Epithelial cell of proximal tubule (primary cell): ENCODE measurements at regions not wholly inside any gene's neighbourhood (a gene's known extent, or its start where the extent isn't known, plus 50 kb on each side); places are given as distances from the start of the nearest gene placed in this dataset.

Source experiments
- DNase-seq: peaks from one replicate; pipeline ENCODE4 v3.0.0-alpha.2; 2011; ENCODE audit warnings: low read depth
- H3K4me3 ChIP-seq: 2 replicates; pipeline ENCODE4 v1.5.1; 2011; ENCODE audit warnings: low read depth, mild to moderate bottlenecking, low read length
- TF ChIP-seq, protein P1 (sequence below): conservative IDR thresholded peaks from 2 replicates; pipeline ENCODE4 v1.5.1; 2012; ENCODE audit warnings: low read depth, mild to moderate bottlenecking, low read length

DNA sequence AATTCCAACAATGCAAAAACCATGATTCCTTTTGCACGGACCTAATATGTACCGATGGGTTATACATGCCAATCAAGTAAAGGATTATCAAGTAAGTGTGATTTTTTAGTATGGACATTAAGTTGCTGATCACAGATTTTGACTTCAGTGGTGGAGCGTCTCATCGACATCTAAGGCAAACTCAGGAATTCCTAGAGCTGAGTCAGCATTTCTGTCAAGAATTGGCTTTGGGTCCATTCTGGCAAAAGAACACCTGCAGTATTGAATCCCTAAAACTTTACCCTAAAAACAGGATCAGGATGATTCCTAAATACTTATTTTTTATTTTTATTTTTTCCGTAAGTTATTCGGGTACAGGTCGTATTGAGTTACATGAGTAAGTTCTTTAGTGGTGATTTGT is 83.6 kb downstream of the HPGD start:
- DNase-seq: no peak
- H3K4me3 ChIP-seq: no peak overlapping the region
- TF ChIP-seq, protein P1, sequence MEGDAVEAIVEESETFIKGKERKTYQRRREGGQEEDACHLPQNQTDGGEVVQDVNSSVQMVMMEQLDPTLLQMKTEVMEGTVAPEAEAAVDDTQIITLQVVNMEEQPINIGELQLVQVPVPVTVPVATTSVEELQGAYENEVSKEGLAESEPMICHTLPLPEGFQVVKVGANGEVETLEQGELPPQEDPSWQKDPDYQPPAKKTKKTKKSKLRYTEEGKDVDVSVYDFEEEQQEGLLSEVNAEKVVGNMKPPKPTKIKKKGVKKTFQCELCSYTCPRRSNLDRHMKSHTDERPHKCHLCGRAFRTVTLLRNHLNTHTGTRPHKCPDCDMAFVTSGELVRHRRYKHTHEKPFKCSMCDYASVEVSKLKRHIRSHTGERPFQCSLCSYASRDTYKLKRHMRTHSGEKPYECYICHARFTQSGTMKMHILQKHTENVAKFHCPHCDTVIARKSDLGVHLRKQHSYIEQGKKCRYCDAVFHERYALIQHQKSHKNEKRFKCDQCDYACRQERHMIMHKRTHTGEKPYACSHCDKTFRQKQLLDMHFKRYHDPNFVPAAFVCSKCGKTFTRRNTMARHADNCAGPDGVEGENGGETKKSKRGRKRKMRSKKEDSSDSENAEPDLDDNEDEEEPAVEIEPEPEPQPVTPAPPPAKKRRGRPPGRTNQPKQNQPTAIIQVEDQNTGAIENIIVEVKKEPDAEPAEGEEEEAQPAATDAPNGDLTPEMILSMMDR: no peak

- TF ChIP-seq, protein P1: no peak
- no peak for DNase-seq
Observed at GRCh38 chr4:174437749-174438148, 84.5 kb downstream of the HPGD start.

DNA sequence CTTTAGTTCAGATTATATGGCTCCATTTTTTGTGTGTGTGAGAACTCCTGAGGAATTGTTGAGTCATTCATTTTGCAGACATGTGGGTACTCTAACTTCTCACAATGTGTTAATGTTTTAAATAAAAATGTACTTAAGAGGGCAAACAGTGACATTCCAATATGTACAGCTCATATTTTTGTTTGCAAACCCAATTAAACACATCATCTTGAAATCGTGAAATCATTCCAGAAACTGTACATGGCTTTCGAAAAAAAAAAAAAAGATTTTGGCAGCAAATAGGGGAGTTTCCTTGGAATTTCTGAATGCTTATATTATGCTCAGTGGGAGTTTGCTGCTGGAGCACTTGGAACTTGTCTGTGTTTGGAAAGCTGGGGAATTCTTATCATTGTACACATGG is 85.0 kb downstream of the HPGD start:
- DNase-seq: peak; percentile 94
- no peak overlapping the region for H3K4me3 ChIP-seq
- TF ChIP-seq, protein P1: no peak

More at GRCh38 chr4:174437749-174438148, 84.5 kb downstream of the HPGD start:
- H3K4me3 ChIP-seq: no peak overlapping the region

DNA sequence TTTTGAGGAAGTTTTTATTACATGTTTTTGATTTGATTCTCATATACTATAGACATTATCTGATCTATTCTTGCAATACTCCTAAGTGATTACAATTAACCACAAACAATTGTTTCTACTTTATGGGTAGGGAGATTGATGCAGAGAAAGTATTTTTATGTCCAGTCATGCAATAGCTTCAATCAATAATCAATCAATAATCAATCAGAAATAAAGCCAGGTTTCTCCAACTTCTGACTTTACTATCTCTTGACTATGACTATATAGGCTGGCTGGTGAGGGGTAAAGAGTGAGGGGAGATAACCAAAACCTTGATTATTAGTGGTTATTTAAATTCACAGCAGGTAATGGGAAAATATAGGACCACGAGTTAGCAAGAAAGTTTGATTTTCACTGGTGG is 85.9 kb downstream of the HPGD start:
- no peak overlapping the region for H3K4me3 ChIP-seq
- TF ChIP-seq, protein P1: no peak
- DNase-seq: no peak

DNA sequence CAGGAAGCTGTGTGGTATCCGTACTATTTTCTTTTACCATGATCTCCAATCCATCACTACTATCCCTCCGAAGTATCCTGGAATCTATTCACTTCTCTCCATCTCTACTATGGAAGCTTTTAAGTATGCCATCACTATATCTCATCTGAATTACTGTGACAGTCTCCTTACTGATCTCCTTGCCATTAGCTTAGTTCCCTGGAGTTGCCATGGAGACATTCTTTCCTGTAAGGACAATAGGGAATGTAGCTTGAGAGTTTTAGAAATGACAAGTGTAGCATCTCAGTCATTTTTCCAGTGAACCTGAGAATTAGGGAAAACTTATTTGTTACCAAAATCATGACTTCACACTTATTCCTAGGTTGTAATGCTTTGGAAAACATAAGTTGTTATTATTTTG is 86.3 kb downstream of the HPGD start:
- TF ChIP-seq, protein P1: no peak
- no peak overlapping the region for H3K4me3 ChIP-seq

GRCh38 chr4:174434455-174434854 is 87.8 kb downstream of the HPGD start:
- TF ChIP-seq, protein P1: no peak
- no peak for DNase-seq
- H3K4me3 ChIP-seq: no peak overlapping the region

More for the DNA sequence above, 86.3 kb downstream of the HPGD start:
- no peak for DNase-seq

DNA sequence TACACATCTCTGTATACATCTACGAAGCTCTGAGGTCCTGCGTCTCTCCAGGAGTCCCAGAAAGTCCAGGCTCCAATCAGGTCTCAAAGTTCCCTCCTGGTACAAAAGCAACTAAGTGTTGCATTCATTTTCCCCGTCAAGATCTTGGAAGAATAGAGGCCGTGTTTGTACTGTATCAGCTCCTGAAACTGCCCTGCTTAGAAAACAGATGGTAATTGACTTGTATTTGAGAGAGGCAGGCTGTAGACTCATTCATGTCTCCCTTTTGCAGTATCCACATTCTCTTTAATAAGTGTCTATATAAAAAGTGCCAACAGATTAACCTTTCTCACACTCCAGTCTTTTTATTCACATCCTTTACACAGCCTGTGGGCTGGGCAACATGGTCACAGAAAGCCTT is 91.7 kb downstream of the HPGD start:
- DNase-seq: no peak
- no peak overlapping the region for H3K4me3 ChIP-seq
- TF ChIP-seq, protein P1: no peak
